Parathyroid adenoma (tissue), 2 donors: ENCODE measurements at regions not wholly inside any gene's neighbourhood (a gene's known extent, or its start where the extent isn't known, plus 50 kb on each side); places are given as distances from the start of the nearest gene placed in this dataset.

Source experiments
- H2AFZ ChIP-seq: fragments of 300-600 bp; sonication (generic); one replicate; pipeline ENCODE4 v1.7.0; 2017; ENCODE audit warnings: antibody characterized with exemption, mild to moderate bottlenecking
- H3K27ac ChIP-seq: fragments of 300-600 bp; sonication (generic); one replicate; pipeline ENCODE4 v1.7.0; 2017
- H3K27me3 ChIP-seq: fragments of 300-600 bp; sonication (generic); one replicate; pipeline ENCODE4 v1.7.0; 2017; ENCODE audit warnings: low read length; ENCODE audit not compliant: control insufficient read depth, insufficient read depth
- H3K36me3 ChIP-seq: fragments of 300-600 bp; sonication (generic); one replicate; pipeline ENCODE4 v1.7.0; 2017; ENCODE audit warnings: low read length; ENCODE audit not compliant: control insufficient read depth, insufficient read depth
- H3K4me1 ChIP-seq: fragments of 300-600 bp; sonication (generic); one replicate; pipeline ENCODE4 v1.7.0; 2017; ENCODE audit warnings: control low read depth
- H3K4me2 ChIP-seq: fragments of 300-600 bp; sonication (generic); one replicate; pipeline ENCODE4 v1.7.0; 2017; ENCODE audit warnings: low read length
- H3K4me3 ChIP-seq: fragments of 300-600 bp; sonication (generic); one replicate; pipeline ENCODE4 v1.7.0; 2017; ENCODE audit warnings: low read depth, low read length
- H3K79me2 ChIP-seq: fragments of 300-600 bp; sonication (generic); one replicate; pipeline ENCODE4 v1.7.0; 2017; ENCODE audit warnings: control low read depth
- H3K9ac ChIP-seq: fragments of 300-600 bp; sonication (generic); one replicate; pipeline ENCODE4 v1.7.0; 2017; ENCODE audit warnings: mild to moderate bottlenecking
- H3K9me3 ChIP-seq: fragments of 300-600 bp; sonication (generic); one replicate; pipeline ENCODE4 v1.7.0; 2017; ENCODE audit warnings: low read length; ENCODE audit not compliant: control insufficient read depth
- TF ChIP-seq, protein P1 (sequence below): fragments of 300-600 bp; sonication (generic); IDR thresholded peaks from one replicate; pipeline ENCODE4 v1.7.0; 2017; ENCODE audit warnings: antibody characterized with exemption, mild to moderate bottlenecking
- donor health status: primary hyperparathyroidism.

DNA sequence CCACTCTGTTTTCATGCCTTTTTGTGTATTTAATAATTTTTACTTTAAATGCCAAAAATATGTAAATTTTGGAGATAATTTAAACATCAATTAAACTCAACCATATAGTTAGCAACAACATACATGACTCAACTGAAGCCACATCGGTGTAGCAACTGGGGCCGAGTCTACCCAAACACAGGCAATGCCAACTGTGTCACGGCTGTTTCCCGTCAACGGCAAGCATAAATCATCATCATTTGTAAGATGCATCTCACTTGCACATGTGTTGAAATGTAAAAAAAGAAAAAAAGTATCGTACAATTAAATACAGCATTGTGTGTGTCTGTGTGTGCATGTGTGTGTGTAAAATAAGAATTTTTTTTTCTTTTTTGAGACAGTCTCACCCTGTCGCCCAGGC lies 160.1 kb upstream of the TAS2R1 start:
- no peak overlapping the region for H3K27ac ChIP-seq
- no peak overlapping the region for H3K4me2 ChIP-seq
- no peak overlapping the region for H2AFZ ChIP-seq
- no peaks in the 10 kb centered on the region for H3K9me3 ChIP-seq
- no peaks in the 10 kb centered on the region for H3K79me2 ChIP-seq
- H3K9ac ChIP-seq: no peak overlapping the region
- no peak overlapping the region for H3K4me3 ChIP-seq
- no peaks in the 10 kb centered on the region for H3K4me1 ChIP-seq
- H3K36me3 ChIP-seq: no peaks in the 10 kb centered on the region
- TF ChIP-seq, protein P1, sequence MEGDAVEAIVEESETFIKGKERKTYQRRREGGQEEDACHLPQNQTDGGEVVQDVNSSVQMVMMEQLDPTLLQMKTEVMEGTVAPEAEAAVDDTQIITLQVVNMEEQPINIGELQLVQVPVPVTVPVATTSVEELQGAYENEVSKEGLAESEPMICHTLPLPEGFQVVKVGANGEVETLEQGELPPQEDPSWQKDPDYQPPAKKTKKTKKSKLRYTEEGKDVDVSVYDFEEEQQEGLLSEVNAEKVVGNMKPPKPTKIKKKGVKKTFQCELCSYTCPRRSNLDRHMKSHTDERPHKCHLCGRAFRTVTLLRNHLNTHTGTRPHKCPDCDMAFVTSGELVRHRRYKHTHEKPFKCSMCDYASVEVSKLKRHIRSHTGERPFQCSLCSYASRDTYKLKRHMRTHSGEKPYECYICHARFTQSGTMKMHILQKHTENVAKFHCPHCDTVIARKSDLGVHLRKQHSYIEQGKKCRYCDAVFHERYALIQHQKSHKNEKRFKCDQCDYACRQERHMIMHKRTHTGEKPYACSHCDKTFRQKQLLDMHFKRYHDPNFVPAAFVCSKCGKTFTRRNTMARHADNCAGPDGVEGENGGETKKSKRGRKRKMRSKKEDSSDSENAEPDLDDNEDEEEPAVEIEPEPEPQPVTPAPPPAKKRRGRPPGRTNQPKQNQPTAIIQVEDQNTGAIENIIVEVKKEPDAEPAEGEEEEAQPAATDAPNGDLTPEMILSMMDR: no peak
- no peaks in the 10 kb centered on the region for H3K27me3 ChIP-seq

DNA sequence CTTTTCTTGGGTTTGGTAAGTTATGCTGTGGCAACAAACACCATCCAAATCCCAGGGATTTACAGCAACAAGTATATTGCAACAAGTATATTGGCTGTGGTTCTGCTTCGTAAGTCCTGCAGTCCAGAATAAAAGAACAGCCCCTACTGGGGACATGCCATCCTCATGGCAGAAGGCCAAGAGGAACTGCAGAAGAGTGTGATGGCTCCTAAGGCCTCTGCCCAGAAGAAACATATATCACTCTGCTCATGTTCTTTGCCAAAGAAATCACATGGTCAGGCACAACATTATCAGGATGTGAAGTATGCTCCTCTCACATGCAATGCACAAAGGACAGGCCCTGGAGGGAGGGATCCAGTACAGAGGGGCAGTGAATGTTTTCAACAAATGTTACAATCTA lies 159.6 kb upstream of the TAS2R1 start:
- Histone ChIP-seq H3K27me3 (no peaks in the 10 kb centered on the region), H3K4me1 (no peaks in the 10 kb centered on the region), H3K36me3 (no peaks in the 10 kb centered on the region)

DNA sequence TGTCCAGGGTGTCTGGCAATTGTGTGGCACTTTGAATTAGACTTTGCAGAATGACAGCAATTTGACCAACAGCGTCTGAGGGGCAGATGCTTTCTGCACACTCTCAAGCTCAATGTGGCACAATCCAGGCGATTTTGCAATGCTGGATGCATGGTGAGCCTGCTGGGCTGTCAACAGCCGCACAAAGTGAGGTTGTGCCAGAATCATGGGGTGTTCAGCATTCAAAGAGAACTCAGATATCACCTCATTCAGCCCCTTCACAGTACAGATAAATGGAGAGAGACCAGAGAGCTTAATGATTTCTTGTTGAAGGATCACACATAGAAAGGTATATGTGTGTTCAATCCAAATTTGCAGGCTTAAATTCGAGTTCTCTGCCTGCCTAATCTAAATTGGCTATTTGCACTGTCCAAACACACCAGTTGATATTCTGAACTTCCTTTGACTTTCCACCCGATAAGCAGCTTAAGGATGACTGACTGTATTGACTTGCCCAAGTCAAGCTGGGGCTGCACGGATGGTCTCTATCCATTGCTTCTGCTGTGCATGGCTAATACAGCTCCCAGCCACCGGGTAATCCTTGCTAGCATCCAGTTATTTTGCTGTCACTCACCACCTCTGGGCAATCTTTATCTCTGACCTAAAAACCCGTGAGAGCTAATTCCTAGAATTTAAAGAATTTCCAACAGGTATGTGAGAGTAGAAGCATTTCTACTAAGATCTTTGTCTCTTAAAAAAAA lies 157.9 kb upstream of the TAS2R1 start:
- Histone ChIP-seq H3K4me3 (no peak overlapping the region), H3K4me2 (no peak overlapping the region), H3K9ac (no peak overlapping the region), H3K27ac (no peak overlapping the region), H3K9me3 (no peaks in the 10 kb centered on the region), H3K36me3 (no peaks in the 10 kb centered on the region), H2AFZ (no peak overlapping the region), H3K79me2 (no peaks in the 10 kb centered on the region), H3K4me1 (no peaks in the 10 kb centered on the region), H3K27me3 (no peaks in the 10 kb centered on the region)
- TF ChIP-seq, protein P1: no peak

More for the DNA sequence above, 159.6 kb upstream of the TAS2R1 start:
- TF ChIP-seq, protein P1: no peak
- Histone ChIP-seq H2AFZ (no peak overlapping the region), H3K4me3 (no peak overlapping the region), H3K27ac (no peak overlapping the region), H3K9ac (no peak overlapping the region), H3K9me3 (no peaks in the 10 kb centered on the region), H3K79me2 (no peaks in the 10 kb centered on the region), H3K4me2 (no peak overlapping the region)

DNA sequence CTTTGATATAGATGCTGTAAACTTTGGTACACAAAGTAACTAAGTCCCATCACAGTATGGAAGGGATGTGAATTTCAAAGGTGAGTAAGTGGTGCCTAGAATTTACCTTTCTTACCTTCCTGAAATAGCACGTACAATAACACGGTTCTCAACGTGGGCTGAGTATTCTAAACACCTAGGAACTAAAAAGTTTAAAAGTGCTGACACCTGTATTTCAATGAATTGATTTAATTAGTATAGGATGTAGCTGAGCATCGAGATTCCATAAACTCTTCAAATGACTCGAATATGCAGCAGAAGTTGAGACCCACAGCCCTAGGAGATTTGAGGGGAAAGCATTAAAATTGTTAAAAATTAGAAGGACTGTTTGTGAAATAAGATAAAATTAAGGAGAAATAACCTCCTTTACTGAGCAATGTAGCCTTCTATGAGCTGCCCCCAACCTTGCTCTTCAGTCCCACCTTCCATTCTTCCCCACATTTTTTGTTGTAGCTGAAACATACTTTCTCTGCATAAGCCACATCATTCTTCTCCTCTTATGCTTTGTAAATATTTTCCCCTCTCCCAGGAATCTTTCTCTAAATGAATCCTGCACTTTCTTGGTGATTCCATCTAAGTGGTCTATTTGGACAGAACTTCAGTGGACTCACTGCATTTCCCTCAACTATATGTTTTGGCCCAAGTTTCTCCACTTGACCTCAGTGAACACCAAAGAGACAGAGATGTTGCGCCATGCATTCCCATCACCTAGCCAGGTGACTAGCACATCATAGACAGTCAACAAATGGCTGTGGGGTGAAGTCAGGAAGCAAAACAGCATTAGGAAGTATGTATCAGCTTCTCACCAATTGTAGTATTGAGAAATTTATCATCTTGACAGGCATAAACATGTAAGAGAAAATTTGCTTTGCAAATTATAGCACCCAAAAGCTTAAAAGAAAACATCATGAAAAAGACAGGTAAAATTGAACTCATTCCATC lies 156.5 kb upstream of the TAS2R1 start:
- Histone ChIP-seq H3K79me2 (no peaks in the 10 kb centered on the region), H3K27ac (no peak overlapping the region), H3K9ac (no peak overlapping the region), H3K4me3 (no peak overlapping the region), H3K27me3 (no peaks in the 10 kb centered on the region), H3K36me3 (no peaks in the 10 kb centered on the region), H3K4me1 (no peaks in the 10 kb centered on the region), H3K9me3 (no peaks in the 10 kb centered on the region), H3K4me2 (no peak overlapping the region), H2AFZ (no peak overlapping the region)
- TF ChIP-seq, protein P1: no peak
